AG09309 (cell line): ENCODE measurements at regions not wholly inside any gene's neighbourhood (a gene's known extent, or its start where the extent isn't known, plus 50 kb on each side); places are given as distances from the start of the nearest gene placed in this dataset.

Source experiments
- DNase-seq: peaks from one replicate; pipeline ENCODE4 v3.0.0-alpha.2; 2010; ENCODE audit warnings: low read depth
- H3K4me3 ChIP-seq: 2 replicates; pipeline ENCODE4 v1.5.1; 2011; ENCODE audit warnings: mild to moderate bottlenecking, low read depth, low read length, moderate library complexity; ENCODE audit not compliant: control insufficient read depth
- CTCF ChIP-seq: IDR thresholded peaks from 2 replicates; pipeline ENCODE4 v1.5.1; 2011; ENCODE audit warnings: mild to moderate bottlenecking, low read depth, low read length, inconsistent platforms; ENCODE audit not compliant: insufficient read depth, control insufficient read depth; ENCODE audit errors: missing control alignments

GRCh38 chr3:137820366-137820765 is 56.3 kb downstream of the SOX14 start:
- no peak for DNase-seq
- no peak for TF ChIP-seq CTCF
- no peak overlapping the region for H3K4me3 ChIP-seq

- no peak overlapping the region for H3K4me3 ChIP-seq
- no peak for DNase-seq
- no peak for TF ChIP-seq CTCF
Observed at GRCh38 chr3:137835096-137835495, 71.0 kb downstream of the SOX14 start.

- TF ChIP-seq CTCF, result no peak
Observed at GRCh38 chr3:137845194-137845593, 81.1 kb downstream of the SOX14 start.

GRCh38 chr3:137845666-137846065 is 81.6 kb downstream of the SOX14 start:
- DNase-seq, result no peak
- TF ChIP-seq CTCF, result no peak
- no peak overlapping the region for H3K4me3 ChIP-seq

More at GRCh38 chr3:137845194-137845593, 81.1 kb downstream of the SOX14 start:
- no peak overlapping the region for H3K4me3 ChIP-seq
- DNase-seq, result no peak

- no peak overlapping the region for H3K4me3 ChIP-seq
- no peak for DNase-seq
- no peak for TF ChIP-seq CTCF
Observed at GRCh38 chr3:137852391-137852830, 88.3 kb downstream of the SOX14 start.

- TF ChIP-seq CTCF, result no peak
- no peak for DNase-seq
- no peak overlapping the region for H3K4me3 ChIP-seq
Observed at GRCh38 chr3:137854533-137855261, 90.6 kb downstream of the SOX14 start.
